ENCODE measurements at regions not wholly inside any gene's neighbourhood (a gene's known extent, or its start where the extent isn't known, plus 50 kb on each side); places are given as distances from the start of the nearest gene placed in this dataset.

GRCh38 chr3:124051636-124052035, 59.7 kb upstream of the ROPN1 start:
- CTCF ChIA-PET (ENCODE audit: partially characterized antibody), result interaction anchor here (1.5 to 3.7 kb wide), 2 partner anchors 13 to 26 kb away, joined by 3 to 13 read pairs; no protein-coding TSS in a partner anchor

More at GRCh38 chr3:124051636-124052035, 59.7 kb upstream of the ROPN1 start:
- no peak overlapping the region for H2AFZ ChIP-seq (ENCODE audit: low read length)
- DNase-seq (ENCODE audit: low read depth in 1 of 2, low spot score in 2 of 2), result no peak
- no peaks in the 10 kb centered on the region for H4K20me1 ChIP-seq (replicated peaks in 1 of 2; ENCODE audit: control insufficient read depth in 1 of 2, insufficient read depth in 2 of 2, low read length in 2 of 2)
- no peak overlapping the region for H3K9ac ChIP-seq (replicated peaks in 1 of 4; ENCODE audit: extremely low read depth in 1 of 4, low read depth in 3 of 4, low read length in 3 of 4)
- H3K4me3 ChIP-seq (ENCODE audit: extremely low read depth in 1 of 4, insufficient read depth in 2 of 4, low read depth in 3 of 4, low read length in 4 of 4), result no peak overlapping the region
- no peak for FAIRE-seq
- no peak overlapping the region for H3K4me2 ChIP-seq (ENCODE audit: insufficient read depth in 1 of 2, low read depth in 2 of 2, low read length in 2 of 2)
- 83% methylated on average over 6 of the region's 6 CpGs; no CpG with 5 or more reads in 1 of the 2 experiments for WGBS, 2 experiments (ENCODE audit: extremely low coverage in 1 of 2, insufficient coverage in 1 of 2, insufficient read length in 1 of 2, insufficient replicate concordance in 2 of 2, low coverage in 1 of 2, low lambda C conversion rate in 2 of 2, missing lambda C conversion rate in 1 of 2)
- no peak overlapping the region for H2BK12ac ChIP-seq (ENCODE audit: low read depth, low read length)
- H3K23ac ChIP-seq (ENCODE audit: insufficient read length), result no peak overlapping the region
- H2AK5ac ChIP-seq (ENCODE audit: low read depth, low read length), result no peak overlapping the region
- no peak overlapping the region for H3K56ac ChIP-seq (replicated peaks; ENCODE audit: insufficient read length, low read depth, low read length)
- TF ChIP-seq KDM4A (IDR thresholded peaks at IDR 0.05; ENCODE audit: low read depth, low read length, severe bottlenecking), result no peak
- no peak for TF ChIP-seq GABPA (IDR thresholded peaks at IDR 0.05; ENCODE audit: borderline replicate concordance, insufficient read depth, low read length)
- no peak for TF ChIP-seq EGR1 (IDR thresholded peaks at IDR 0.05; ENCODE audit: borderline replicate concordance, low read depth, low read length)
- TF ChIP-seq GTF2F1 (IDR thresholded peaks at IDR 0.05; ENCODE audit: borderline replicate concordance, low read depth, low read length), result no peak
- no peaks in the 10 kb centered on the region for H3K79me2 ChIP-seq (ENCODE audit: control insufficient read depth in 1 of 2, insufficient read depth in 2 of 2, low read length in 2 of 2)
- no peak overlapping the region for H3K27ac ChIP-seq (ENCODE audit: low read depth, low read length)
- H3K4ac ChIP-seq (replicated peaks; ENCODE audit: insufficient read length, low read depth, low read length), result no peak overlapping the region
- H3K27me3 ChIP-seq (replicated peaks in 1 of 4; ENCODE audit: control insufficient read depth in 3 of 4, extremely low read depth in 1 of 4, insufficient read depth in 3 of 4, low read length in 3 of 4), result no peaks in the 10 kb centered on the region
- H3K9me3 ChIP-seq (ENCODE audit: insufficient read depth in 2 of 2, low read depth in 1 of 2, low read length in 1 of 2), result no peaks in the 10 kb centered on the region
- H2BK20ac ChIP-seq (ENCODE audit: low read length), result no peak overlapping the region
- no peaks in the 10 kb centered on the region for H3K4me1 ChIP-seq (replicated peaks in 1 of 4; ENCODE audit: control insufficient read depth in 3 of 4, insufficient read depth in 4 of 4, low read length in 3 of 4)
- no peak overlapping the region for H2BK120ac ChIP-seq (replicated peaks; ENCODE audit: low read depth, low read length)
- no peaks in the 10 kb centered on the region for H3K79me1 ChIP-seq (ENCODE audit: low read depth, low read length)
- no peak overlapping the region for H2BK5ac ChIP-seq (ENCODE audit: low read depth, low read length)
- H3K36me3 ChIP-seq (ENCODE audit: control insufficient read depth in 2 of 4, insufficient read depth in 4 of 4, low read length in 3 of 4), result no peaks in the 10 kb centered on the region
- H3K23me2 ChIP-seq (ENCODE audit: low read depth, low read length), result no peaks in the 10 kb centered on the region
- POLR2A ChIA-PET (ENCODE audit: partially characterized antibody), result no interaction called here
- H4K91ac ChIP-seq (replicated peaks; ENCODE audit: insufficient read length, low read length), result no peak overlapping the region
- H3K18ac ChIP-seq (ENCODE audit: extremely low read depth, low read length), result no peak overlapping the region
- no peak overlapping the region for H3K14ac ChIP-seq (ENCODE audit: insufficient read length)
- no peak overlapping the region for H4K8ac ChIP-seq (ENCODE audit: extremely low read depth, insufficient read depth, low read length)
- no peak overlapping the region for H2BK15ac ChIP-seq (ENCODE audit: low read length)
- H4K5ac ChIP-seq (ENCODE audit: insufficient read length, low read depth, low read length), result no peak overlapping the region
